ENCODE measurements at regions not wholly inside any gene's neighbourhood (a gene's known extent, or its start where the extent isn't known, plus 50 kb on each side); places are given as distances from the start of the nearest gene placed in this dataset.

GRCh38 chr1:163758977-163759670, 437.4 kb downstream of the NUF2 start:
- no peak for DNase-seq
- H3K4me3 ChIP-seq (ENCODE audit: low read depth in 1 of 2, low read length in 2 of 2), result no peak overlapping the region
- TF ChIP-seq EZH2 (IDR thresholded peaks at IDR 0.05; ENCODE audit: borderline replicate concordance, low read depth, low read length, severe bottlenecking) (no peak), CTCF (IDR thresholded peaks at IDR 0.05; ENCODE audit: borderline replicate concordance, extremely low read depth, low read length, poor library complexity, severe bottlenecking) (no peak)
- no peak overlapping the region for H3K9ac ChIP-seq (ENCODE audit: low read depth, low read length)
- no peaks in the 10 kb centered on the region for H4K20me1 ChIP-seq (ENCODE audit: insufficient read depth, low read length)
- no peak overlapping the region for H3K27ac ChIP-seq (ENCODE audit: low read length)
- H2AFZ ChIP-seq (ENCODE audit: low read depth, low read length), result no peak overlapping the region
- H3K9me3 ChIP-seq (ENCODE audit: insufficient read depth, low read length, severe bottlenecking), result no peaks in the 10 kb centered on the region
- no peaks in the 10 kb centered on the region for H3K27me3 ChIP-seq (ENCODE audit: insufficient read depth, low read length, poor library complexity)
- ATAC-seq (ENCODE audit: insufficient read depth, low read depth), result no peak
- no peaks in the 10 kb centered on the region for H3K36me3 ChIP-seq (ENCODE audit: insufficient read depth, low read length)
- no peaks in the 10 kb centered on the region for H3K79me2 ChIP-seq (ENCODE audit: insufficient read depth, low read length)
- H3K4me1 ChIP-seq (ENCODE audit: insufficient read depth, low read length), result no peaks in the 10 kb centered on the region
- H3K4me2 ChIP-seq (ENCODE audit: insufficient read depth, low read length), result no peak overlapping the region

- Histone ChIP-seq H4K20me1 (ENCODE audit: insufficient read depth, low read length) (no peaks in the 10 kb centered on the region), H3K27ac (ENCODE audit: low read length) (no peak overlapping the region), H3K9ac (ENCODE audit: low read depth, low read length) (no peak overlapping the region), H3K79me2 (ENCODE audit: insufficient read depth, low read length) (no peaks in the 10 kb centered on the region), H3K4me1 (ENCODE audit: insufficient read depth, low read length) (no peaks in the 10 kb centered on the region), H2AFZ (ENCODE audit: low read depth, low read length) (no peak overlapping the region), H3K27me3 (ENCODE audit: insufficient read depth, low read length, poor library complexity) (no peaks in the 10 kb centered on the region), H3K4me2 (ENCODE audit: insufficient read depth, low read length) (no peak overlapping the region), H3K4me3 (ENCODE audit: low read depth in 1 of 2, low read length in 2 of 2) (no peak overlapping the region), H3K36me3 (ENCODE audit: insufficient read depth, low read length) (no peaks in the 10 kb centered on the region), H3K9me3 (ENCODE audit: insufficient read depth, low read length, severe bottlenecking) (no peaks in the 10 kb centered on the region)
- DNase-seq (no peak), ATAC-seq (ENCODE audit: insufficient read depth, low read depth) (no peak)
- TF ChIP-seq CTCF (IDR thresholded peaks at IDR 0.05; ENCODE audit: borderline replicate concordance, extremely low read depth, low read length, poor library complexity, severe bottlenecking) (no peak), EZH2 (IDR thresholded peaks at IDR 0.05; ENCODE audit: borderline replicate concordance, low read depth, low read length, severe bottlenecking) (no peak)
Measured at GRCh38 chr1:163761898-163762297, 440.1 kb downstream of the NUF2 start.

GRCh38 chr1:163766257-163766918, 444.6 kb downstream of the NUF2 start:
- TF ChIP-seq CTCF (IDR thresholded peaks at IDR 0.05; ENCODE audit: borderline replicate concordance, extremely low read depth, low read length, poor library complexity, severe bottlenecking) (no peak), EZH2 (IDR thresholded peaks at IDR 0.05; ENCODE audit: borderline replicate concordance, low read depth, low read length, severe bottlenecking) (no peak)
- no peaks in the 10 kb centered on the region for H3K9me3 ChIP-seq (ENCODE audit: insufficient read depth, low read length, severe bottlenecking)
- no peaks in the 10 kb centered on the region for H3K36me3 ChIP-seq (ENCODE audit: insufficient read depth, low read length)
- no peaks in the 10 kb centered on the region for H3K79me2 ChIP-seq (ENCODE audit: insufficient read depth, low read length)
- DNase-seq, result no peak
- no peak overlapping the region for H2AFZ ChIP-seq (ENCODE audit: low read depth, low read length)
- peak; percentile 59; the same call in 2 of the 3 replicates for ATAC-seq (ENCODE audit: insufficient read depth, low read depth)
- H3K4me3 ChIP-seq (ENCODE audit: low read depth in 1 of 2, low read length in 2 of 2), result no peak overlapping the region
- no peak overlapping the region for H3K4me2 ChIP-seq (ENCODE audit: insufficient read depth, low read length)
- H3K9ac ChIP-seq (ENCODE audit: low read depth, low read length), result no peak overlapping the region
- no peaks in the 10 kb centered on the region for H3K27me3 ChIP-seq (ENCODE audit: insufficient read depth, low read length, poor library complexity)
- no peaks in the 10 kb centered on the region for H3K4me1 ChIP-seq (ENCODE audit: insufficient read depth, low read length)
- no peak overlapping the region for H3K27ac ChIP-seq (ENCODE audit: low read length)
- no peaks in the 10 kb centered on the region for H4K20me1 ChIP-seq (ENCODE audit: insufficient read depth, low read length)
